Astrocyte (in vitro differentiated cells and primary cell): ENCODE measurements at regions not wholly inside any gene's neighbourhood (a gene's known extent, or its start where the extent isn't known, plus 50 kb on each side); places are given as distances from the start of the nearest gene placed in this dataset.

Experiments used
- DNase-seq: peaks from one replicate; pipeline ENCODE4 v3.0.0-alpha.2; 2010; ENCODE audit warnings: low read depth
- FAIRE-seq: peaks from 2 replicates; lab custom pipeline; 2011; peaks lifted over from hg19 to GRCh38; lab: Jason Lieb, UNC
- H2AFZ ChIP-seq: 2 replicates; pipeline ENCODE4 v1.6.0; 2012; ENCODE audit warnings: low read depth, low read length, inconsistent platforms
- H3K27ac ChIP-seq: 2 replicates; pipeline ENCODE4 v1.5.1; 2011; ENCODE audit warnings: low read depth, low read length, inconsistent platforms
- H3K27me3 ChIP-seq: 2 replicates; pipeline ENCODE4 v1.6.0; 2011; ENCODE audit warnings: low read length, inconsistent platforms; ENCODE audit not compliant: insufficient read depth
- H3K36me3 ChIP-seq: 2 replicates; pipeline ENCODE4 v1.5.1; 2011; ENCODE audit warnings: low read length, inconsistent platforms; ENCODE audit not compliant: insufficient read depth
- H3K4me1 ChIP-seq: 2 replicates; pipeline ENCODE4 v1.5.1; 2011; ENCODE audit warnings: low read length, inconsistent platforms; ENCODE audit not compliant: insufficient read depth
- H3K4me2 ChIP-seq: 2 replicates; pipeline ENCODE4 v1.6.0; 2012; ENCODE audit warnings: low read length, inconsistent platforms
- H3K4me3 ChIP-seq: 2 replicates; pipeline ENCODE4 v1.5.1; 2011; ENCODE audit warnings: low read depth, mild to moderate bottlenecking, low read length, inconsistent platforms; ENCODE audit not compliant: insufficient read depth
- H3K79me2 ChIP-seq: 2 replicates; pipeline ENCODE4 v1.6.0; 2012; ENCODE audit warnings: mild to moderate bottlenecking, low read length, inconsistent platforms; ENCODE audit not compliant: insufficient read depth
- H3K9ac ChIP-seq: 2 replicates; pipeline ENCODE4 v1.6.0; 2012; ENCODE audit warnings: mild to moderate bottlenecking, low read length, inconsistent platforms
- H3K9me3 ChIP-seq: 2 replicates; pipeline ENCODE4 v1.5.1; 2012; ENCODE audit warnings: low read depth, mild to moderate bottlenecking, low read length, inconsistent platforms; ENCODE audit not compliant: insufficient read depth
- H4K20me1 ChIP-seq: 2 replicates; pipeline ENCODE4 v1.6.0; 2012; ENCODE audit warnings: low read length, inconsistent platforms; ENCODE audit not compliant: insufficient read depth
- H3K27ac Mint-ChIP-seq: one replicate; pipeline ENCODE4 v1.8.0; 2021; ENCODE audit warnings: mild to moderate bottlenecking, mixed read lengths; ENCODE audit not compliant: unreplicated experiment
- H3K27me3 Mint-ChIP-seq: one replicate; pipeline ENCODE4 v1.8.0; 2021; ENCODE audit warnings: low read depth, mixed read lengths; ENCODE audit not compliant: unreplicated experiment
- H3K36me3 Mint-ChIP-seq: one replicate; pipeline ENCODE4 v1.8.0; 2021; ENCODE audit warnings: low read depth, mixed read lengths; ENCODE audit not compliant: unreplicated experiment
- H3K4me1 Mint-ChIP-seq: one replicate; pipeline ENCODE4 v1.8.0; 2021; ENCODE audit warnings: low read depth, mixed read lengths; ENCODE audit not compliant: unreplicated experiment
- H3K4me3 Mint-ChIP-seq: one replicate; pipeline ENCODE4 v1.8.0; 2021; ENCODE audit warnings: mild to moderate bottlenecking, moderate library complexity, mixed read lengths; ENCODE audit not compliant: unreplicated experiment
- H3K9me3 Mint-ChIP-seq: one replicate; pipeline ENCODE4 v1.8.0; 2021; ENCODE audit warnings: mild to moderate bottlenecking, mixed read lengths; ENCODE audit not compliant: unreplicated experiment
- EZH2 ChIP-seq: IDR thresholded peaks from 2 replicates; pipeline ENCODE4 v1.6.1; 2012; ENCODE audit warnings: mild to moderate bottlenecking, low read length, inconsistent platforms; ENCODE audit not compliant: insufficient read depth
- TF ChIP-seq, protein P1 (sequence below): IDR thresholded peaks from 2 replicates; pipeline ENCODE4 v1.5.1; 2011; ENCODE audit warnings: low read depth, mild to moderate bottlenecking, inconsistent platforms, low read length, moderate library complexity; ENCODE audit not compliant: insufficient read depth

GRCh38 chr11:79897896-79898295 lies 457.1 kb upstream of the TENM4 start:
- Histone ChIP-seq H3K27me3 (no peaks in the 10 kb centered on the region), H3K27ac (no peak overlapping the region), H3K4me1 (no peaks in the 10 kb centered on the region), H3K4me3 (no peak overlapping the region), H2AFZ (no peak overlapping the region), H3K79me2 (no peaks in the 10 kb centered on the region), H4K20me1 (no peaks in the 10 kb centered on the region), H3K9me3 (no peaks in the 10 kb centered on the region), H3K36me3 (no peaks in the 10 kb centered on the region), H3K4me2 (no peak overlapping the region), H3K9ac (no peak overlapping the region)
- Mint-ChIP-seq H3K4me1 (no peaks in the 10 kb centered on the region), H3K9me3 (no peaks in the 10 kb centered on the region), H3K27ac (no peak overlapping the region), H3K27me3 (no peaks in the 10 kb centered on the region), H3K36me3 (no peaks in the 10 kb centered on the region), H3K4me3 (no peak overlapping the region)
- TF ChIP-seq EZH2, result no peak
- TF ChIP-seq, protein P1, sequence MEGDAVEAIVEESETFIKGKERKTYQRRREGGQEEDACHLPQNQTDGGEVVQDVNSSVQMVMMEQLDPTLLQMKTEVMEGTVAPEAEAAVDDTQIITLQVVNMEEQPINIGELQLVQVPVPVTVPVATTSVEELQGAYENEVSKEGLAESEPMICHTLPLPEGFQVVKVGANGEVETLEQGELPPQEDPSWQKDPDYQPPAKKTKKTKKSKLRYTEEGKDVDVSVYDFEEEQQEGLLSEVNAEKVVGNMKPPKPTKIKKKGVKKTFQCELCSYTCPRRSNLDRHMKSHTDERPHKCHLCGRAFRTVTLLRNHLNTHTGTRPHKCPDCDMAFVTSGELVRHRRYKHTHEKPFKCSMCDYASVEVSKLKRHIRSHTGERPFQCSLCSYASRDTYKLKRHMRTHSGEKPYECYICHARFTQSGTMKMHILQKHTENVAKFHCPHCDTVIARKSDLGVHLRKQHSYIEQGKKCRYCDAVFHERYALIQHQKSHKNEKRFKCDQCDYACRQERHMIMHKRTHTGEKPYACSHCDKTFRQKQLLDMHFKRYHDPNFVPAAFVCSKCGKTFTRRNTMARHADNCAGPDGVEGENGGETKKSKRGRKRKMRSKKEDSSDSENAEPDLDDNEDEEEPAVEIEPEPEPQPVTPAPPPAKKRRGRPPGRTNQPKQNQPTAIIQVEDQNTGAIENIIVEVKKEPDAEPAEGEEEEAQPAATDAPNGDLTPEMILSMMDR, result no peak
- FAIRE-seq (no peak), DNase-seq (no peak)

DNA sequence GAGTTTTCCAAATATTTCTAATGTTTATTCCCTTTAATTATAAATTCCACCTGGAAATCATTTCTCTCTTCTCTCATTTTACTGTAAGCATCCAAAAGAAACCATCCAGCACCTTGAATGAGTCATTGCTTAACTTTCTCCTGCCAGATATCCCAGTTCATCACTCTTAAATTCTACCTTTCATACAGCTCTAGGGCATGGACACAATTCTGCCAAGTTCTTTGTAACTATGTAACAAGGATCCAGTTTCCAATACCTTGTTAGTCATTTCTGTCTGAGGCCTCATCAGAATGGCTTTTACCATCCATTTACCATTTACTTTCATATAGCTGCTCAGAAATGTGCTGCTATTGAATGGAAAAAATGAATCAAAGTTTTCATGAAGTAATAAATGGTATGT lies 455.4 kb upstream of the TENM4 start:
- Histone ChIP-seq H3K4me3 (no peak overlapping the region), H3K27me3 (no peaks in the 10 kb centered on the region), H2AFZ (no peak overlapping the region), H3K27ac (no peak overlapping the region), H3K9ac (no peak overlapping the region), H3K36me3 (no peaks in the 10 kb centered on the region), H3K4me2 (no peak overlapping the region), H3K9me3 (no peaks in the 10 kb centered on the region), H3K4me1 (no peaks in the 10 kb centered on the region), H4K20me1 (no peaks in the 10 kb centered on the region), H3K79me2 (no peaks in the 10 kb centered on the region)
- Mint-ChIP-seq H3K4me1 (no peaks in the 10 kb centered on the region), H3K27ac (no peak overlapping the region), H3K4me3 (no peak overlapping the region), H3K36me3 (no peaks in the 10 kb centered on the region), H3K9me3 (peaks cover 2% of the 10 kb centered on the region), H3K27me3 (no peaks in the 10 kb centered on the region)
- FAIRE-seq (no peak), DNase-seq (no peak)
- TF ChIP-seq, protein P1, result no peak

- no peaks in the 10 kb centered on the region for H3K79me2 ChIP-seq
- Mint-ChIP-seq H3K4me3 (no peak overlapping the region), H3K4me1 (no peaks in the 10 kb centered on the region), H3K9me3 (peaks cover 2% of the 10 kb centered on the region), H3K27me3 (no peaks in the 10 kb centered on the region), H3K36me3 (no peaks in the 10 kb centered on the region), H3K27ac (no peak overlapping the region)
- no peaks in the 10 kb centered on the region for H3K36me3 ChIP-seq
- no peak overlapping the region for H3K9ac ChIP-seq
- H2AFZ ChIP-seq, result no peak overlapping the region
- no peaks in the 10 kb centered on the region for H3K9me3 ChIP-seq
- no peak for FAIRE-seq
- no peak overlapping the region for H3K4me3 ChIP-seq
- TF ChIP-seq, protein P1, result no peak
- no peak for TF ChIP-seq EZH2
- no peaks in the 10 kb centered on the region for H4K20me1 ChIP-seq
- DNase-seq, result no peak
- no peaks in the 10 kb centered on the region for H3K4me1 ChIP-seq
- no peak overlapping the region for H3K27ac ChIP-seq
- no peaks in the 10 kb centered on the region for H3K27me3 ChIP-seq
- no peak overlapping the region for H3K4me2 ChIP-seq
Observed at GRCh38 chr11:79894111-79894510, 453.3 kb upstream of the TENM4 start.
